GM12878 (cell line): ENCODE measurements at regions not wholly inside any gene's neighbourhood (a gene's known extent, or its start where the extent isn't known, plus 50 kb on each side); places are given as distances from the start of the nearest gene placed in this dataset.

Experiments used
- ATAC-seq: fragments of 200-7000 bp; cut with Tn5 transposase; 3 replicates; pipeline ENCODE4 v1.9.1; 2020; ENCODE audit warnings: mild to moderate bottlenecking, moderate library complexity
- BruUV-seq: library from RNA; stranded (reverse); fragments of 400-500 nt; replicated peaks from 2 replicates; lab custom pipeline; 2021; lab: Mats Ljungman, UMichigan
- CTCF ChIA-PET: fragments of 300-600 bp; sonication (Branson Sonifier 250); formaldehyde crosslinking; extraction: SDS; loops from one replicate; lab custom pipeline; 2021; ENCODE audit warnings: inconsistent platforms; lab: Yijun Ruan, JAX
- POLR2A ChIA-PET: fragments of 350-600 bp; formaldehyde crosslinking; extraction: SDS; loops from one replicate; lab custom pipeline; 2021; ENCODE audit warnings: inconsistent platforms; lab: Charles Lee
- RAD21 ChIA-PET: fragments of 300-600 bp; sonication (Branson Sonifier 250); formaldehyde crosslinking; loops from one replicate; lab custom pipeline; 2023; ENCODE audit warnings: antibody characterized with exemption; ENCODE audit not compliant: unreplicated experiment; lab: Charles Lee
- SMC1A ChIA-PET: fragments of 300-600 bp; sonication (Branson Sonifier 250); formaldehyde crosslinking; loops from one replicate; lab custom pipeline; 2023; ENCODE audit not compliant: unreplicated experiment, uncharacterized antibody; lab: Charles Lee
- DNase-seq: peaks from one replicate; pipeline ENCODE4 v3.0.0-alpha.2; 2011; ENCODE audit warnings: low read depth, low spot score
- FAIRE-seq: peaks from 3 replicates; lab custom pipeline; 2011; peaks lifted over from hg19 to GRCh38; lab: Jason Lieb, UNC
- H2AFZ ChIP-seq: 2 replicates; pipeline ENCODE4 v1.6.0; 2011; ENCODE audit warnings: low read depth, low read length, control low read depth; ENCODE audit not compliant: control insufficient read depth
- H3K27ac ChIP-seq: 2 replicates; pipeline ENCODE4 v1.5.1; 2011; ENCODE audit warnings: control low read depth; ENCODE audit not compliant: control insufficient read depth, insufficient read depth
- H3K27me3 ChIP-seq, 2 experiments: replicated peaks in 1 of 2; 2 replicates each; pipeline versions ENCODE4 v1.6.0 to v1.6.1; 2011; ENCODE audit warnings: low read length in 1 of 2; ENCODE audit not compliant: control insufficient read depth in 2 of 2, insufficient read depth in 2 of 2
- H3K36me3 ChIP-seq, 2 experiments: 2 replicates each; pipeline ENCODE4 v1.5.1; 2011; ENCODE audit warnings: low read length in 1 of 2; ENCODE audit not compliant: control insufficient read depth in 2 of 2, insufficient read depth in 2 of 2
- H3K4me1 ChIP-seq: 2 replicates; pipeline ENCODE4 v1.6.1; 2011; ENCODE audit warnings: mild to moderate bottlenecking, low read length, moderate library complexity, mixed read lengths; ENCODE audit not compliant: control insufficient read depth, insufficient read depth
- H3K4me2 ChIP-seq: 2 replicates; pipeline ENCODE4 v1.6.0; 2011; ENCODE audit warnings: control low read depth; ENCODE audit not compliant: control insufficient read depth, insufficient read depth
- H3K4me3 ChIP-seq: fragments of 200-600 bp; sonication (generic); 2 replicates; pipeline ENCODE4 v1.5.1; 2016
- H3K79me2 ChIP-seq: 2 replicates; pipeline ENCODE4 v1.6.0; 2011; ENCODE audit warnings: low read length; ENCODE audit not compliant: control insufficient read depth, insufficient read depth
- H3K9ac ChIP-seq: 2 replicates; pipeline ENCODE4 v1.8.0; 2011; ENCODE audit warnings: low read length, control low read depth, mixed read lengths; ENCODE audit not compliant: control insufficient read depth, insufficient read depth
- H3K9me3 ChIP-seq: replicated peaks from 3 replicates; pipeline ENCODE4 v1.5.1; 2011; ENCODE audit warnings: mild to moderate bottlenecking, low read length; ENCODE audit not compliant: control insufficient read depth, insufficient read depth
- H4K20me1 ChIP-seq: 2 replicates; pipeline ENCODE4 v1.6.0; 2011; ENCODE audit not compliant: control insufficient read depth, insufficient read depth
- CBX5 ChIP-seq: sonication (generic); IDR thresholded peaks from 2 replicates; pipeline ENCODE4 v1.6.1; 2016; ENCODE audit warnings: low read depth, moderate library complexity, mild to moderate bottlenecking, inconsistent platforms
- GABPA ChIP-seq: IDR thresholded peaks from 2 replicates; pipeline ENCODE4 v1.6.1; 2014; ENCODE audit warnings: antibody characterized with exemption, low read depth, mild to moderate bottlenecking, inconsistent platforms
- GATAD2B ChIP-seq: fragments of 450-650 bp; conservative IDR thresholded peaks from 2 replicates; pipeline ENCODE4 v1.6.1; 2017; ENCODE audit warnings: low read depth, mild to moderate bottlenecking, moderate library complexity
- KLF5 ChIP-seq: fragments of 450-650 bp; IDR thresholded peaks from 2 replicates; pipeline ENCODE4 v1.6.1; 2014; ENCODE audit warnings: mild to moderate bottlenecking; ENCODE audit not compliant: partially characterized antibody
- NR2C1 ChIP-seq: fragments of 450-650 bp; IDR thresholded peaks from 2 replicates; pipeline ENCODE4 v1.6.1; 2017; ENCODE audit warnings: antibody characterized with exemption, mild to moderate bottlenecking, moderate library complexity
- RBBP5 ChIP-seq: fragments of 200-600 bp; sonication (generic); conservative IDR thresholded peaks from 2 replicates; pipeline ENCODE4 v1.6.1; 2016
- SP1 ChIP-seq: IDR thresholded peaks from one replicate; pipeline ENCODE4 v1.6.1; 2011; ENCODE audit warnings: low read depth, low read length
- ZNF207 ChIP-seq: fragments of 450-650 bp; IDR thresholded peaks from 2 replicates; pipeline ENCODE4 v1.6.1; 2014; ENCODE audit warnings: antibody characterized with exemption, mild to moderate bottlenecking, borderline replicate concordance
- WGBS: methylation state at CpG from one replicate; pipeline ENCODE4 v1.1.6; 2016; ENCODE audit warnings: low lambda C conversion rate; ENCODE audit not compliant: insufficient replicate concordance, insufficient coverage; ENCODE audit errors: missing lambda C conversion rate; 5-methylcytosine and 5-hydroxymethylcytosine counted together
- in situ Hi-C: fragments of 300-500 bp; cut with MboI; formaldehyde crosslinking; loops from 9 replicates; pipeline ENCODE4 v1.14.3; 2018; ENCODE audit warnings: mixed read lengths
- intact Hi-C: fragments of 100-400 bp; cut with micrococcal nuclease; formaldehyde crosslinking; loops from one replicate; pipeline ENCODE4 v1.14.2; 2022; ENCODE audit not compliant: unreplicated experiment
- TF ChIP-seq, protein P1 (sequence below): IDR thresholded peaks from 2 replicates; pipeline ENCODE4 v1.6.1; 2012; ENCODE audit warnings: low read length, inconsistent platforms
- TF ChIP-seq, protein P2 (sequence below): fragments of 450-650 bp; IDR thresholded peaks from 2 replicates; pipeline ENCODE4 v1.6.1; 2016; ENCODE audit warnings: mild to moderate bottlenecking, moderate library complexity, borderline replicate concordance

DNA sequence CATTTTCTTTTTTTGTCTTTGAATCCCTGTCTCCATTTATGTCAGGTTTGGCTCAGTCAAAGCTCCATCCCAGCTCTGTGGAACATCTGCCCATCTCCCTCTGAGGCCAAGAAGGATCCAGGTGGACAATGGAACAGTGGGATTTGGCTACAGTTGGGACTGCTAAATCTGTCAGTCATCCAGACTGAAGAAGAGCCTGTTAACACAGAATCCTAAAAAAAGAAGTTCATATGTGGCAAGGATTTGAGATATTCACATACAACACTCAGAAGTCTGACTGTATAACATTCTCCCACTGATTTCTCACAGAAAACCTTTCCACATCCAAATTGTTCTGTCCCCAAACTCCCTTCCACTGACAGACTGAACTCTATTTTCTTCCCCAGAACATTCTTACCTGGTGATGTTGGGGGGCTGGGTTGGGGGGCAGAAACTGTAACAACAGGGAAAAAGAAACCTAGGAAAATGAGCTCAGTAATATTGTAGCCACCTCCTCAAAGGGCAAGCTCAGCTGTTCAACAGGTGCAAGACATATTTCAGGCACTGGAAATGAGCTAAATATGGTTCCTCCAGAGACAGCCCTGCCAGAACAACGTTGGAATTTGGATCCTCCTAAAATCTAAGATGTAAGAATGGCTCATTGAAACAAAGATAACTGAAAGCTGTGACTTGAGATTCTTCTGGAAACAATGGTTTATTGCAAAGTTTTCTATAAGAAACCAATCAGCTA is 301.5 kb upstream of the CDH5 start:
- no peak for ATAC-seq
- intact Hi-C loops, result no loop called here
- no peaks in the 10 kb centered on the region; a peak in 2 of 4 replicates for H3K27me3 ChIP-seq
- ChIA-PET SMC1A (no interaction called here), RAD21 (no interaction called here), CTCF (no interaction called here), POLR2A (no interaction called here)
- DNase-seq, result no peak
- no peak overlapping the region for H3K4me3 ChIP-seq
- no peaks in the 10 kb centered on the region for H3K36me3 ChIP-seq
- 0% methylated on average over 1 of the region's 1 CpG for WGBS
- no peak overlapping the region for H2AFZ ChIP-seq
- no TSS peak for BruUV-seq
- no peak for FAIRE-seq
- no peaks in the 10 kb centered on the region for H3K79me2 ChIP-seq
- TF ChIP-seq RBBP5, result no peak
- TF ChIP-seq CBX5, result no peak
- TF ChIP-seq ZNF207, result no peak
- TF ChIP-seq GABPA, result no peak
- TF ChIP-seq GATAD2B, result no peak
- TF ChIP-seq, protein P1, sequence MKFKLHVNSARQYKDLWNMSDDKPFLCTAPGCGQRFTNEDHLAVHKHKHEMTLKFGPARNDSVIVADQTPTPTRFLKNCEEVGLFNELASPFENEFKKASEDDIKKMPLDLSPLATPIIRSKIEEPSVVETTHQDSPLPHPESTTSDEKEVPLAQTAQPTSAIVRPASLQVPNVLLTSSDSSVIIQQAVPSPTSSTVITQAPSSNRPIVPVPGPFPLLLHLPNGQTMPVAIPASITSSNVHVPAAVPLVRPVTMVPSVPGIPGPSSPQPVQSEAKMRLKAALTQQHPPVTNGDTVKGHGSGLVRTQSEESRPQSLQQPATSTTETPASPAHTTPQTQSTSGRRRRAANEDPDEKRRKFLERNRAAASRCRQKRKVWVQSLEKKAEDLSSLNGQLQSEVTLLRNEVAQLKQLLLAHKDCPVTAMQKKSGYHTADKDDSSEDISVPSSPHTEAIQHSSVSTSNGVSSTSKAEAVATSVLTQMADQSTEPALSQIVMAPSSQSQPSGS, result no peak
- TF ChIP-seq SP1, result no peak
- TF ChIP-seq, protein P2, sequence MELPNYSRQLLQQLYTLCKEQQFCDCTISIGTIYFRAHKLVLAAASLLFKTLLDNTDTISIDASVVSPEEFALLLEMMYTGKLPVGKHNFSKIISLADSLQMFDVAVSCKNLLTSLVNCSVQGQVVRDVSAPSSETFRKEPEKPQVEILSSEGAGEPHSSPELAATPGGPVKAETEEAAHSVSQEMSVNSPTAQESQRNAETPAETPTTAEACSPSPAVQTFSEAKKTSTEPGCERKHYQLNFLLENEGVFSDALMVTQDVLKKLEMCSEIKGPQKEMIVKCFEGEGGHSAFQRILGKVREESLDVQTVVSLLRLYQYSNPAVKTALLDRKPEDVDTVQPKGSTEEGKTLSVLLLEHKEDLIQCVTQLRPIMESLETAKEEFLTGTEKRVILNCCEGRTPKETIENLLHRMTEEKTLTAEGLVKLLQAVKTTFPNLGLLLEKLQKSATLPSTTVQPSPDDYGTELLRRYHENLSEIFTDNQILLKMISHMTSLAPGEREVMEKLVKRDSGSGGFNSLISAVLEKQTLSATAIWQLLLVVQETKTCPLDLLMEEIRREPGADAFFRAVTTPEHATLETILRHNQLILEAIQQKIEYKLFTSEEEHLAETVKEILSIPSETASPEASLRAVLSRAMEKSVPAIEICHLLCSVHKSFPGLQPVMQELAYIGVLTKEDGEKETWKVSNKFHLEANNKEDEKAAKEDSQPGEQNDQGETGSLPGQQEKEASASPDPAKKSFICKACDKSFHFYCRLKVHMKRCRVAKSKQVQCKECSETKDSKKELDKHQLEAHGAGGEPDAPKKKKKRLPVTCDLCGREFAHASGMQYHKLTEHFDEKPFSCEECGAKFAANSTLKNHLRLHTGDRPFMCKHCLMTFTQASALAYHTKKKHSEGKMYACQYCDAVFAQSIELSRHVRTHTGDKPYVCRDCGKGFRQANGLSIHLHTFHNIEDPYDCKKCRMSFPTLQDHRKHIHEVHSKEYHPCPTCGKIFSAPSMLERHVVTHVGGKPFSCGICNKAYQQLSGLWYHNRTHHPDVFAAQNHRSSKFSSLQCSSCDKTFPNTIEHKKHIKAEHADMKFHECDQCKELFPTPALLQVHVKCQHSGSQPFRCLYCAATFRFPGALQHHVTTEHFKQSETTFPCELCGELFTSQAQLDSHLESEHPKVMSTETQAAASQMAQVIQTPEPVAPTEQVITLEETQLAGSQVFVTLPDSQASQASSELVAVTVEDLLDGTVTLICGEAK, result no peak
- no peak for TF ChIP-seq NR2C1
- TF ChIP-seq KLF5, result no peak
- no peak overlapping the region for H3K27ac ChIP-seq
- H3K9me3 ChIP-seq, result no peaks in the 10 kb centered on the region
- no peaks in the 10 kb centered on the region for H4K20me1 ChIP-seq
- no peak overlapping the region for H3K9ac ChIP-seq
- H3K4me2 ChIP-seq, result no peak overlapping the region
- H3K4me1 ChIP-seq, result no peaks in the 10 kb centered on the region
- in situ Hi-C loops, result no loop called here
